AG09309 (cell line): ENCODE measurements at regions not wholly inside any gene's neighbourhood (a gene's known extent, or its start where the extent isn't known, plus 50 kb on each side); places are given as distances from the start of the nearest gene placed in this dataset.

Source experiments
- DNase-seq: peaks from one replicate; pipeline ENCODE4 v3.0.0-alpha.2; 2010; ENCODE audit warnings: low read depth
- H3K4me3 ChIP-seq: 2 replicates; pipeline ENCODE4 v1.5.1; 2011; ENCODE audit warnings: mild to moderate bottlenecking, low read depth, low read length, moderate library complexity; ENCODE audit not compliant: control insufficient read depth
- CTCF ChIP-seq: IDR thresholded peaks from 2 replicates; pipeline ENCODE4 v1.5.1; 2011; ENCODE audit warnings: mild to moderate bottlenecking, low read depth, low read length, inconsistent platforms; ENCODE audit not compliant: insufficient read depth, control insufficient read depth; ENCODE audit errors: missing control alignments

- no peak for TF ChIP-seq CTCF
- no peak for DNase-seq
- no peak overlapping the region for H3K4me3 ChIP-seq
Measured at GRCh38 chr2:239601201-239601851, 200.5 kb upstream of the HDAC4 start.

GRCh38 chr2:239600650-239601049 is 199.8 kb upstream of the HDAC4 start:
- H3K4me3 ChIP-seq = no peak overlapping the region
- DNase-seq = no peak
- TF ChIP-seq CTCF = no peak

- DNase-seq = no peak
- no peak overlapping the region for H3K4me3 ChIP-seq
Measured at GRCh38 chr2:239600001-239600593, 199.3 kb upstream of the HDAC4 start.

GRCh38 chr2:239599299-239599698 is 198.5 kb upstream of the HDAC4 start:
- no peak for TF ChIP-seq CTCF
- no peak overlapping the region for H3K4me3 ChIP-seq
- no peak for DNase-seq

More at GRCh38 chr2:239600001-239600593, 199.3 kb upstream of the HDAC4 start:
- TF ChIP-seq CTCF = no peak

GRCh38 chr2:239598732-239599090 is 197.9 kb upstream of the HDAC4 start:
- no peak for DNase-seq
- H3K4me3 ChIP-seq = no peak overlapping the region

GRCh38 chr2:239598011-239598731 is 197.4 kb upstream of the HDAC4 start:
- TF ChIP-seq CTCF = no peak
- DNase-seq = no peak
- no peak overlapping the region for H3K4me3 ChIP-seq

More at GRCh38 chr2:239598732-239599090, 197.9 kb upstream of the HDAC4 start:
- TF ChIP-seq CTCF = no peak
